Trophoblast cell (in vitro differentiated cells and primary cell): ENCODE measurements at regions not wholly inside any gene's neighbourhood (a gene's known extent, or its start where the extent isn't known, plus 50 kb on each side); places are given as distances from the start of the nearest gene placed in this dataset.
A peak's percentile ranks its signal among the peaks of the same experiment; 100 is the strongest.
"Not testable (repeated sequence)": the region's sequence is repeated elsewhere in the genome, so short reads cannot be mapped to it uniquely, and the experiment has no call there.

Source experiments
- DNase-seq, 2 donors: peaks; one replicate each; pipeline ENCODE4 v3.0.0-alpha.2; 2016
- H2AFZ ChIP-seq: 2 replicates; pipeline ENCODE4 v1.6.1; 2013; ENCODE audit warnings: low read length, moderate library complexity, mild to moderate bottlenecking; ENCODE audit not compliant: insufficient read depth, poor library complexity
- H2AK5ac ChIP-seq: 2 replicates; pipeline ENCODE4 v1.6.1; 2013; ENCODE audit warnings: mild to moderate bottlenecking, low read length
- H2BK120ac ChIP-seq: 2 replicates; pipeline ENCODE4 v1.6.1; 2013; ENCODE audit warnings: low read length, mild to moderate bottlenecking, moderate library complexity; ENCODE audit not compliant: insufficient read depth, poor library complexity
- H2BK12ac ChIP-seq: 2 replicates; pipeline ENCODE4 v1.6.1; 2013; ENCODE audit warnings: mild to moderate bottlenecking, low read length, moderate library complexity
- H2BK5ac ChIP-seq: 2 replicates; pipeline ENCODE4 v1.6.1; 2013; ENCODE audit warnings: low read length, low read depth, moderate library complexity, mild to moderate bottlenecking; ENCODE audit not compliant: poor library complexity
- H3K14ac ChIP-seq: 2 replicates; pipeline ENCODE4 v1.6.1; 2013; ENCODE audit warnings: mild to moderate bottlenecking, low read length
- H3K18ac ChIP-seq: 2 replicates; pipeline ENCODE4 v1.6.1; 2013; ENCODE audit warnings: mild to moderate bottlenecking, low read length
- H3K23ac ChIP-seq: 2 replicates; pipeline ENCODE4 v1.6.1; 2013; ENCODE audit warnings: low read length
- H3K27ac ChIP-seq: 2 replicates; pipeline ENCODE4 v1.5.1; 2013; ENCODE audit warnings: low read depth, mild to moderate bottlenecking, inconsistent platforms, low read length, moderate library complexity
- H3K27me3 ChIP-seq: 2 replicates; pipeline ENCODE4 v1.6.1; 2013; ENCODE audit warnings: inconsistent platforms, mild to moderate bottlenecking, low read length, moderate library complexity; ENCODE audit not compliant: insufficient read depth
- H3K36me3 ChIP-seq, 2 experiments: 1 replicate in 1 of 2; 2 replicates in 1 of 2; pipeline ENCODE4 v1.6.1; 2013; ENCODE audit warnings: low read length in 2 of 2, mild to moderate bottlenecking in 2 of 2, moderate library complexity in 1 of 2; ENCODE audit not compliant: insufficient read depth in 2 of 2, control insufficient read depth in 1 of 2
- H3K4ac ChIP-seq: 2 replicates; pipeline ENCODE4 v1.6.1; 2013; ENCODE audit warnings: low read depth, mild to moderate bottlenecking, low read length, moderate library complexity
- H3K4me1 ChIP-seq, 2 experiments: 1 replicate in 1 of 2; 2 replicates in 1 of 2; pipeline ENCODE4 v1.6.1; 2013; ENCODE audit warnings: low read length in 2 of 2, mild to moderate bottlenecking in 2 of 2, moderate library complexity in 1 of 2; ENCODE audit not compliant: insufficient read depth in 2 of 2, control insufficient read depth in 1 of 2
- H3K4me2 ChIP-seq: 2 replicates; pipeline ENCODE4 v1.6.1; 2013; ENCODE audit warnings: inconsistent platforms, mild to moderate bottlenecking, low read length, moderate library complexity
- H3K4me3 ChIP-seq: 2 replicates; pipeline ENCODE4 v1.5.1; 2013; ENCODE audit warnings: mild to moderate bottlenecking, low read depth, low read length, inconsistent platforms
- H3K79me1 ChIP-seq: one replicate; pipeline ENCODE4 v1.6.1; 2013; ENCODE audit warnings: low read length
- H3K79me2 ChIP-seq: 2 replicates; pipeline ENCODE4 v1.6.1; 2013; ENCODE audit warnings: low read length, mild to moderate bottlenecking; ENCODE audit not compliant: control insufficient read depth, insufficient read depth, poor library complexity
- H3K9ac ChIP-seq: 2 replicates; pipeline ENCODE4 v1.6.1; 2013; ENCODE audit warnings: mild to moderate bottlenecking, low read length
- H3K9me3 ChIP-seq: 2 replicates; pipeline ENCODE4 v1.6.1; 2013; ENCODE audit warnings: low read depth, mild to moderate bottlenecking, control low read depth, inconsistent platforms, low read length; ENCODE audit not compliant: insufficient read depth
- H4K12ac ChIP-seq: 2 replicates; pipeline ENCODE4 v1.6.1; 2013; ENCODE audit warnings: low read depth, mild to moderate bottlenecking, low read length, moderate library complexity
- H4K8ac ChIP-seq: 2 replicates; pipeline ENCODE4 v1.6.1; 2013; ENCODE audit warnings: low read depth, mild to moderate bottlenecking, low read length, moderate library complexity
- H4K91ac ChIP-seq: one replicate; pipeline ENCODE4 v1.6.1; 2013; ENCODE audit warnings: low read depth, mild to moderate bottlenecking, low read length, moderate library complexity
- WGBS: extraction: QIAGEN DNeasy Blood & Tissue Kit; methylation state at CpG from one replicate; pipeline ENCODE4 v1.1.7; 2013; ENCODE audit warnings: missing lambda C conversion rate; ENCODE audit not compliant: insufficient read length, insufficient coverage; ENCODE audit errors: extremely low coverage; 5-methylcytosine and 5-hydroxymethylcytosine counted together

DNA sequence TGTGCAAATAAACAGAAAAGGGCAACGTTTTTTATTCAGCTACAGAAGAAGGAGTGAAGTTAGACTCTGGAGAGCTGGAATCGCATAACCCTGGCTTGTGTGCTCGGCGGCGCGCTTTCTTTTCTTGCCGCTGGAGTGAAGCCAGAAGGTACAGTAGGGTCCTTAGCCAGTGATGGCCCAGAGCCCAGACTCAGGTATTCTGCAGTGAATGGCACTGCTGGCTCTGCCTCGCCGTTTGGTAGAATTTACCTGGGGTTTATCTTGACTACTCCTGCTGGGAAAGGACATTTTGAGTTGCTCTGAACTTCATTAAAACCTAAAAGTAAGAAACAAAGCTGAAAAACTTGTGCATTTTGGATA lies 56.9 kb upstream of the TIAM2 start:
- Histone ChIP-seq H2BK12ac (no peak overlapping the region), H2AK5ac (no peak overlapping the region), H3K36me3 (no peaks in the 10 kb centered on the region), H2AFZ (no peak overlapping the region), H3K27ac (no peak overlapping the region), H3K23ac (no peak overlapping the region), H3K4me1 (peaks cover 4 to 6% of the 10 kb centered on the region in 2 experiments), H3K9me3 (no peaks in the 10 kb centered on the region), H4K12ac (no peak overlapping the region), H3K4me2 (no peak overlapping the region), H3K4me3 (no peak overlapping the region), H3K27me3 (no peaks in the 10 kb centered on the region), H3K79me2 (no peaks in the 10 kb centered on the region), H3K18ac (no peak overlapping the region), H3K79me1 (peaks cover 4% of the 10 kb centered on the region), H3K9ac (no peak overlapping the region), H2BK120ac (no peak overlapping the region), H2BK5ac (no peak overlapping the region), H4K91ac (no peak overlapping the region), H3K4ac (no peak overlapping the region), H3K14ac (no peak overlapping the region), H4K8ac (no peak overlapping the region)
- DNase-seq = no peak
- no CpG with 5 or more reads among the region's 9 CpGs for WGBS

DNA sequence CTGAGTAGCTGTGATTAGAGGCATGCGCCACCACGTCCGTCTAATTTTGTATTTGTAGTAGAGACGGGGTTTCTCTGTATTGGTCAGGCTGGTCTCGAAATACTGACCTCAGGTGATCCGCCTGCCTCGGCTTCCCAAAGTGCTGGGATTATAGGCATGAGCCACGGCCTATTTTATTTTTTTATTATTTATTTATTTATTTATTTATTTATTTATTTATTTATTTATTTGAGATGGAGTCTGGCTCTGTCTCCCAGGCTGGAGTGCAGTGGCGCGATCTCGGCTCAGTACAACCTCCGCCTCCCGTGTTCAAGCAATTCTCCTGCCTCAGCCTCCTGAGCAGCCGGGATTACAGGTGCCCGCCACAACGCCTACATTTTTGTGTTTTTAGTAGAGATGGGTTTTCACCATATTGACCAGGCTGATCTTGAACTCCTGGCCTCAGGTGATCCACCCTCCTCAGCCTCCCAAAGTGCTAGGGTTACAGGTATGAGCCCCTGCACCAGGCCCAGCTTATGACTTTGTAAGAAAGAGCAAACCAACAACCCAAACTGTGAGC lies 56.3 kb upstream of the TIAM2 start:
- not testable (repeated sequence) for H2BK120ac ChIP-seq, H3K27ac ChIP-seq, H3K9ac ChIP-seq, H3K79me1 ChIP-seq, H3K23ac ChIP-seq, H4K8ac ChIP-seq, H3K4me1 ChIP-seq, H3K79me2 ChIP-seq, H2AFZ ChIP-seq, H3K4me2 ChIP-seq, H2BK12ac ChIP-seq, H3K27me3 ChIP-seq, H3K9me3 ChIP-seq, H3K36me3 ChIP-seq, H3K18ac ChIP-seq, H2BK5ac ChIP-seq, DNase-seq, H3K14ac ChIP-seq, H4K91ac ChIP-seq, H4K12ac ChIP-seq, H3K4me3 ChIP-seq, H2AK5ac ChIP-seq, H3K4ac ChIP-seq
- no CpG with 5 or more reads among the region's 16 CpGs for WGBS

GRCh38 chr6:154942770-154943169 lies 52.3 kb upstream of the TIAM2 start:
- no peaks in the 10 kb centered on the region for H3K79me2 ChIP-seq
- no peak overlapping the region for H2AK5ac ChIP-seq
- H3K27me3 ChIP-seq = no peaks in the 10 kb centered on the region
- H3K23ac ChIP-seq = no peak overlapping the region
- H4K8ac ChIP-seq = no peak overlapping the region
- H2AFZ ChIP-seq = no peak overlapping the region
- H3K36me3 ChIP-seq = no peaks in the 10 kb centered on the region
- H3K27ac ChIP-seq = no peak overlapping the region
- H3K14ac ChIP-seq = no peak overlapping the region
- no peak overlapping the region for H2BK120ac ChIP-seq
- H3K4me3 ChIP-seq = no peak overlapping the region
- H3K4me2 ChIP-seq = no peak overlapping the region
- H3K9me3 ChIP-seq = no peaks in the 10 kb centered on the region
- WGBS = no CpG with 5 or more reads among the region's 2 CpGs
- H2BK5ac ChIP-seq = no peak overlapping the region
- no peak overlapping the region for H3K4ac ChIP-seq
- H4K12ac ChIP-seq = no peak overlapping the region
- no peaks in the 10 kb centered on the region for H3K4me1 ChIP-seq
- no peak overlapping the region for H3K9ac ChIP-seq
- H3K79me1 ChIP-seq = no peaks in the 10 kb centered on the region
- H2BK12ac ChIP-seq = peak overlapping the region; percentile 53
- peak in 1 of 2 donors; percentile 4 for DNase-seq
- H4K91ac ChIP-seq = no peak overlapping the region
- no peak overlapping the region for H3K18ac ChIP-seq

GRCh38 chr6:154945271-154945890 lies 49.7 kb upstream of the TIAM2 start:
- no peak overlapping the region for H3K23ac ChIP-seq
- H3K79me1 ChIP-seq = no peaks in the 10 kb centered on the region
- H3K4me1 ChIP-seq = no peaks in the 10 kb centered on the region
- no peak overlapping the region for H2BK5ac ChIP-seq
- H4K12ac ChIP-seq = no peak overlapping the region
- H3K4ac ChIP-seq = no peak overlapping the region
- H2BK120ac ChIP-seq = no peak overlapping the region
- no peak overlapping the region for H3K14ac ChIP-seq
- no peak overlapping the region for H3K9ac ChIP-seq
- no peak overlapping the region for H3K4me3 ChIP-seq
- peak; percentile 73 for DNase-seq
- no peak overlapping the region for H3K18ac ChIP-seq
- no peak overlapping the region for H4K8ac ChIP-seq
- H3K9me3 ChIP-seq = no peaks in the 10 kb centered on the region
- H3K4me2 ChIP-seq = no peak overlapping the region
- no peak overlapping the region for H2AK5ac ChIP-seq
- no peak overlapping the region for H4K91ac ChIP-seq
- no peak overlapping the region for H2BK12ac ChIP-seq
- H3K27me3 ChIP-seq = no peaks in the 10 kb centered on the region
- WGBS = no CpG with 5 or more reads among the region's 11 CpGs
- no peak overlapping the region for H2AFZ ChIP-seq
- no peaks in the 10 kb centered on the region for H3K36me3 ChIP-seq
- H3K79me2 ChIP-seq = no peaks in the 10 kb centered on the region
- H3K27ac ChIP-seq = no peak overlapping the region
